ENCODE measurements at regions not wholly inside any gene's neighbourhood (a gene's known extent, or its start where the extent isn't known, plus 50 kb on each side); places are given as distances from the start of the nearest gene placed in this dataset.
"Not testable (repeated sequence)": the region's sequence is repeated elsewhere in the genome, so short reads cannot be mapped to it uniquely, and the experiment has no call there.

DNA sequence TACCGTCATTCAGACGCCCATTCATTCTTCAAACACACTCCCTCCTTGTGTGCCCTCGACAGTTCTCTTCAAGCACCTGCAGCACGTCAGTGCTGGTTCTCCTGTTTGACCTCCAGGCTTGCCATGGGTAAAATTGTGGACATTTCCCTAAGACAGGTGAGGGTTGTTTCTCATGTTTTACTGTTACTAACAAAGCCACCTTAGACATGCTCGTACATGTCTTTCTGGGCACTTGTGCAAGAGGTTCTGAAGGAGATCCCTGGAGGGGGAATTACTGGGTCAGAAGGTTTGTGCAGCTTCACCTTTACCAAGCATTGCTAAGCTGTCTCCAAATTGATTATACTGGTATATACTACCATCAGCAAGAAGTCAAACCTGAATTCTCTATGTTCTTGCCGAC is 189.7 kb upstream of the TMEM45B start:
- no peak for DNase-seq (ENCODE audit: low read depth in 2 of 3, low spot score in 2 of 3)

DNA sequence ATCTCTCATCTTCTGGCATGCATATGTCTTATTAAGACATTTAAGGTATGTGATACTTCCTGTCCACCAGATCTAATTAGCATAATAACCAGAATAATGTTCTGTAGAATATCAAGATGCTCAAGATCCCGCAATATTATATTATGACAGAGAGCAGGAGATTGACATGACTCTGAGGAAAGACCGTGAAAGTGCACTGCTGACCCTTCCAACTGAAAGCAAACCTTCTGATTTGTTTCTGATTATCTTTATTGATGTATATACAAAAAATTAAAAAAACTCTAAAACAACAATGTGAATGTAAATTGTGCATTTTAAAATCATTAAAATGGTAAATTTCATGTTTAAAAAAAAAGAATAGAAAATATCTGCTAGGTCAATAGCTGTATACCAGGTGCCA is 184.4 kb upstream of the TMEM45B start:
- no peak for DNase-seq (ENCODE audit: low read depth in 2 of 3, low spot score in 2 of 3)

DNA sequence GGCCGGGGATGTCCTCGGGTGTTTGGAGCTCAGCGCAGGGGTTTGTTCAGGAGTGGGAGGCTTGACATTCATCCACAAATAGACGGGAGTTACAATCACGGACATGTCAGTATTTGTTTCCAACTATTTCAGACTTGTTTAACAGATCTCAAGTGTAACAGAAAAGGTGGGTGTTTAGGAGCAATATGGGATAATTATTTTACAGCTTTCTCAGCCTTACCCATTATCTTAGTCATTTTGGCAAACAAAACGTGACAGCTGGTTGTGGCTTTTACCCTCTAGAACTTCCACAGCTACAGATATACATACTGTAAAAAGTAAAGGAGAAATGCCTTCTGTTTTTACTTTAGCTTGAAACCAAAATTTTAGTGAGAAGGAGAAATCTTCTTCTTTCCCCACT is 178.7 kb upstream of the TMEM45B start:
- no peak for DNase-seq (ENCODE audit: low read depth in 2 of 3, low spot score in 2 of 3)

DNA sequence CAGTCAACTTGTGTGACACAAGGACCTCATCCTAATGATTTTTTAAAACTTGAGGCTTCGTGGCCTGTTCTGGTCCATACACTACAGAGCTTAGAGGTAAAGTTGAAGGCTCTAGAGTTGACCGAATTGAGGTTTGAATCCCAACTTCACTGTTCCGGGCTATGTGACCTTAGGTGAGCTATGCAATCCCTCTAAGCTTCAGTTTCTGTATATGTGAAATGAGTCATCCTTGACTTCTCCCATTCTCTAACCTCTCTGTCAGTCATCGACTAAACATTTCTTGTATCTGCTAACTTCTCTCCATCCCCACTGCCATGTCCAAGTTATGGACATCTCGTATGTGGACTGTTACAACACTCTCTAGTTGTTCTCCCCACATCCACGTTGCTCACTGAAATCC is 178.2 kb upstream of the TMEM45B start:
- DNase-seq (ENCODE audit: low read depth in 2 of 3, low spot score in 2 of 3), result no peak

DNA sequence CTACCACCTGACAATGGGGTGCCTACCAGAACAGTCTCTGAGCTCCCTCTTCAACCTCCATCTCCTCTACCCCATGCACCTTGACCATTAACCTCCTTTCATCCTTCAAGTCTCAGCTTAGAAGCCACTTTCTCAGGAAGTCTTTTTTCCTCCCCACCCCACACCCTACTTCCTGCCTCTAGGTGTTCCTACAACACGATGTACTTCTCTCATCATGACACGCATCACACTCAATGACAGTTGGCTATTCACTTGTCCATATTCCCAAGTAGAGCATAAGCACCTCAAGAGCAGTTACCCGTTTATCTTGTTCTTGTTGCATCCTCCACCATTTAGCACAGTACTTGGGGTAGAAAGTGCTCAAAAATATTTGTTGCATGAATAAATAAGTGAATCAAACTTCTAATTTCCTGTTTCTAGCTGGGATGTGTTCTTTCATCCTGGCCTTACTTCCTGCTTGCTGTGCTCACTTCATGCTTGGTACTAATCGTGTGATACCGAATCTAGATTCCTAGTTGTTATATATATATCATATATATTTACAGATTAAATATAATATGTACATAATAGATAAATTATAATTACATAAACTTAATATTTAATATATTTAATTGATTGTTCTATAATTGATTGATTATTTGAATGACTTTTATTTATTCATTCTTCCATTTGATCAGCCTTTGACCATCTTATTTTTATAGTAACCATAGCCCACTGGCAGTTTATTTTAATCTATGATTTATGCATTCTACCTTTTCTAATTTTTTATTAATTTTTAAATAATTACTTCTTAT is 177.5 kb upstream of the TMEM45B start:
- DNase-seq (ENCODE audit: low read depth in 2 of 3, low spot score in 2 of 3), result no peak

DNA sequence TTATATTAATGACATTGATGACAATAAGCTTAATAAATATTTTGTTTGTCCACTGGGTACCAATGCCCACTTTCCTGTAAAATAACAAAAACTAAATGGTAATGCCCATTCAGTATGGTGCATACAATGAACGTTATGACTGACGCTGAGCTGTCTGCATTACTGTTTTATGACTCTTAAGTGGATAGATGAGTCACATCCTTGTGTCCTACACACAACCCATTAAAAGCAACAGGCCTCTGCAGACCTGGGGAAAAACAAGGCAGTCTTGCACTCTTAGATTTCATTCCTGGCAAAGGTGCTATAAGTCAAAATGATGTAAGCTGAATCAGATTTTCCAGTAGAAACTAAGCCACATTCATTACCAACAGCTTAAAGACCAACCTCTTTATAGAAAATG is 176.3 kb upstream of the TMEM45B start:
- no peak for DNase-seq (ENCODE audit: low read depth in 2 of 3, low spot score in 2 of 3)

DNA sequence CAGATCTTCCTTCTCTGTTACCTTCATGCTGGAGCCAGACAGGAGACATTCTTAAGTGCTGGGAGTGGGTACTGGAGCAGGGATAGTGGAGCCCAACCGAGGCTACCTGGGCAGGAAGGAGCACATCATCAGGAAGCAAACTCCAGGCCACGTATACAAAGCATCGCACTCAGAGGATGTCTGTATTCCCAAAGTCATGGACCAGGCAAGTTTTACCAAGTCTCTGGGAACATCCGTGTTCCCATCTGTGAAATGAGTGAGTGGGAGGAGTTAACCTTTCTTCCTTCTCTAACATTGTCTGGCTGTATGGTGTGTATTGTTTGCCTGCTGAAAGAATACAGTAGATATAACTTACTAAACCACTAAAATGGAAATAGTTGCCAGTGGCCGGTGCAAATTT is 175.0 kb upstream of the TMEM45B start:
- DNase-seq (ENCODE audit: low read depth in 2 of 3, low spot score in 2 of 3), result no peak

DNA sequence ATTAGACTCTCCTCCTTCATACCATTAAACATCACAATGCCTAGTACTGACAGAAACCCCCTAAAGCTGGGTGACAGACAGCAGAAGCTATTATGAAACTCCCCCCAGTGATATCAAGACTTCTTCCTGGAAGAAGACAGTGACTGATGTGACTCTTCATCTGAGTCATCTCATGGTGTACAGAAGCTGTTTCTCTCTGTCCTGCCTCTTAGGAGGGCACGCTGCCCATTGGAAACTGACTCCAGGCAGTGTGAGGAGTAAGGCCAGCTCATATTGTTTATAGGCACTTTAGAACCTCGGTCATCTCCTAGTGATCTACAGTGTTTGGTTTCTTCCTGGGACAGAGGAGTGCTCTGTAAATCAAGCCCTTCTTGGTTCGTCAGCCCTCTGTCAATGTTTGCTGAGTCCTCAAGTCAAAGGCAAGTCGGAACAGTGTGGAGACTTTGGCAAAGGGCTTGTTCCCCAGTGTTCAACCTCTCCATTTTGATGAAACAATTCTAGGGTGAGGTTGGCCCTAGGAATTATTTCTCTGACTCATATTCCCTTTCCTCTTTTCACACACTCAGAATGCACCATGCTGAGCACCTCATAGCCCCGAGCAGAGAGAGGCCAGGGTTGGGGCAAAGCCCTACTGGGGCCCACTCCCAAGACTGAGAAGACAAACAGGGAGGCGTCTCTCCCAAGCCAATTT is 172.5 kb upstream of the TMEM45B start:
- DNase-seq (ENCODE audit: low read depth in 2 of 3, low spot score in 2 of 3), result no peak

DNA sequence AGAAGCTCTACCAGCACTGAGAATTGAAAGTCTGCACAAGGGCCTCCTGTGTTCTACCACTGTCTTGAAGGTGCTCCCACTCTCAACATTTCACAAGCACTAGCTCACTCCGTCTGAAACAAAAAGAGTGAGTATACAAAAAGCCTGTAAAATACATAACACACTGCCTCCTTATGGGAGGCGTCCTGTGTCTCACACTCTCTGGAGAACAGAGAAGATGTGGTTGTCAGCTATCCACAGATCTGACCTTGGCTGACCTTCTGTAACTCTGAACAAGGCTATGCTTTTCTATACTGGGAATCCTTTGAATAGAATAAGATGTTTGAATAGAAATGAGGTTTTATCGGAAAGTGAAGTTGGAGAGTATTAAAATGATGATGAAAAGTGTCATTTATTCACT is 171.3 kb upstream of the TMEM45B start:
- DNase-seq (ENCODE audit: low read depth in 2 of 3, low spot score in 2 of 3), result no peak

DNA sequence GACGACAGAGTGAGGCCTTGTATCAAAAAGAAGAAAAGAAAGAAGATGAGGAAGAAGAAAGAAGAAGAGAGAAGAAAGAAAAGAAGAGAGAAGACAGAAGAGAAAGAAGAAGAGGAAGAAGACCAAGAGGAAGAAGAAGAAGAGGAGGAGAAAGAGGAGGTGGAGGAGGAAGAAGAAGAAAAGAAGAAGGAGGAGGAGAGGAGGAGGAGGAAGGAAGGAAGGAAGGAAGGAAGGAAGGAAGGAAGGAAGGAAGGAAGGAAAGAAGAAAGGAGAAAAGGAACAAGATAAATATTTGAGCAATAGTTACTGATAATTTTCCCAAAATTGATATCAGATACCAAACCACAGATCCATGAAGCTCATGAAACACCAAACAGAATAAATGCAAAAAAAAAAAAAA is 169.7 kb upstream of the TMEM45B start:
- DNase-seq (ENCODE audit: low read depth in 2 of 3, low spot score in 2 of 3), result no peak

DNA sequence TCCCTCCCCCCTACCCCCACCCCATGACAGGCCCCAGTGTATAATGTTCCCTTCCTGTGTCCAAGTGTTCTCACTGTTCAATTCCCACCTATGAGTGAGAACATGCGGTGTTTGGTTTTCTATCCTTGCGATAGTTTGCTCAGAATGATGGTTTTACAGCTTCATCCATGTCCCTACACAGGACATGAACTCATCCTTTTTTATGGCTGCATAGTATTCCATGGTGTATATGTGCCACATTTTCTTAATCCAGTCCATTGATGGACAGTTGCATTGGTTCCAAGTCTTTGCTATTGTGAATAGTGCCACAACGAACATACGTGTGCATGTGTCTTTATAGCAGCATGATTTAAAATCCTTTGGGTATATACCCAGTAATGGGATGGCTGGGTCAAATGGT is 165.6 kb upstream of the TMEM45B start:
- not testable (repeated sequence) for DNase-seq (ENCODE audit: low read depth in 2 of 3, low spot score in 2 of 3)

DNA sequence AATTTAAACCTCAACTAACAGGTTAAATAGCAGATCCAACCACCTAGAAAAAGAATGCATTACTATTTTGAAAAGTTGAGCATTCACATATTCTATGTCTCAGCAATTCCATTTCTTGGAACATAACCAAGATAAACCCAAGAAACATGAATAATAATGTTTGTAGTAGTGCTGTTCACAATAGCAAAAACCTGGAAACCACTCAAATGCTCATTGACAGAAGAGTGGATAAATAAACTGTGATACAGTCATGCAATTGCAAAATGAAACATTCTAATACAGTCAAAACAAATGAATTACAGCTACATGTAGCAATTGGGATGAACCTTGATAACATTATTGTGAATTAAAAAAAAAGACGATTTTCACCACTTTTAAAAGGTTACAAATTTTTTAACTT is 162.8 kb upstream of the TMEM45B start:
- DNase-seq (ENCODE audit: low read depth in 2 of 3, low spot score in 2 of 3), result no peak

DNA sequence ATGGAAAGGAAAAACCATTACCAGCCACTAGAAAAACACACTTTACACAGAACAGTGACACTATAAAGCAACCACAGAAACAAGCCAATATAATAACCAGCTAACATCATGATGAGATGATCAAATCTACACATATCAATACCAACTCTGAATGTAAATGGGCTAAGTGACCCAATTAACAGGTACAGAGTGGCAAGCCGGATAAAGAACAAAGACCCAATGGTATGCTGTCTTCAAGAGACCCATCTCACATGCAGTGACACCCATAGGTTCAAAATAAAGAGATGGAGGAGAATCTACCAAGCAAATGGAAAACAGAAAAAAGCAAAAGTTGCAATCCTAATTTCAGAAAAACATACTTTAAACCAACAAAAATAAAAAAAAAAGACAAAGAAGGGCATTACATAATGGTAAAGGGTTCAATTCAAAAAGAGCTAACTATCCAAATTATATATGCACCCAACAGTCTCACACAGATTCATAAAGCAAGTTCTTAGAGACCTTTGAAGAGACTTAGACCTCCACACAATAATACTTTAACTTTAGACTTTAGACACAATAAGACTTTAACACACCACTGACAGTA is 160.3 kb upstream of the TMEM45B start:
- DNase-seq (ENCODE audit: low read depth in 2 of 3, low spot score in 2 of 3), result no peak

DNA sequence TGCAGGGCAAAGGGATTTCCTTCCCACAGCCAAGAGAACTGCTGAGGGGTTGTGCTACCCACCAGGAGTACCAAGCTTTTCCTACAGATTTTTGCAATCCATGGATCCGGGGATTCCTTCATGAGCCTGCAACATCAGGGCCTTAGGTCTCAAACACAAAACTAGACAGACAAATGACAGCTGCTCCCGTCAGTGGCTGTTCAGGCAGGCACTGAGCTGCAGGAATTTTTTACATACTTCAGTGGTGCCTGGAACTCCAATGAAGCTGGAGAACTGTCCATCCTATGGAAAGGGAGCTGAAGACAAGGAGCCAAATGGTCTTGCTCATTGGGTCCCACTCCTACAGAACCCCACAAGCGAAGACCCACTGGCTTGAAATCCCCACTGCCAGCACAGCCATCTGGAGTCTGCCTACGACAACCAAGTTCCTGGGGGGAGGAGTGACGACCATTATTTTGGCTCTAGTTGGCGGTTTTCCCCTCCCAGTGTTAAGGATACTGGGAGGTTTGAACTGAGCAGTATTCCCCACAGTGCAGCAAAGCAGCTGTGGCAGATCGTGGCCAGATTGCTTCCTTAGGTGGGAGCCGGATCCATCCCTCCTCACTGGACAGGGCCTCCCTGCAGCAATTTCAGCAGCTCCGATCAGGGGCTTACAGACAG is 157.7 kb upstream of the TMEM45B start:
- DNase-seq (ENCODE audit: low read depth in 2 of 3, low spot score in 2 of 3), result no peak

DNA sequence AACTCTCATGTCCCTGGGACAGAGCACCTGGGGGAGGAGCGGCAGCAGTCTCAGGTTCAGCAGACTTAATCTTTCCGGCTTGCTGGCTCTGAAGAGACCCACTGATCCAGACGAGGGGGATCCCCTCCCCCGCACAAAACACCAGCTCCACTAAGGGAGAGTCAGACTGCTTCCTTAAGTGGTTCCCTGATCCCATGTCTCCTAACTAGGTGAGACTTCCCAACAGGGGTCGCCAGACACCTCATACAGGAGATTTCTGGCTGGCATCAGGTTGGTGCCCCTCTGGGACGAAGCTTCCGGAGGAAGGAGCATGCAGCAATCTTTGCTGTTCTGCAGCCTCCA is 157.2 kb upstream of the TMEM45B start:
- DNase-seq (ENCODE audit: low read depth in 2 of 3, low spot score in 2 of 3), result no peak

DNA sequence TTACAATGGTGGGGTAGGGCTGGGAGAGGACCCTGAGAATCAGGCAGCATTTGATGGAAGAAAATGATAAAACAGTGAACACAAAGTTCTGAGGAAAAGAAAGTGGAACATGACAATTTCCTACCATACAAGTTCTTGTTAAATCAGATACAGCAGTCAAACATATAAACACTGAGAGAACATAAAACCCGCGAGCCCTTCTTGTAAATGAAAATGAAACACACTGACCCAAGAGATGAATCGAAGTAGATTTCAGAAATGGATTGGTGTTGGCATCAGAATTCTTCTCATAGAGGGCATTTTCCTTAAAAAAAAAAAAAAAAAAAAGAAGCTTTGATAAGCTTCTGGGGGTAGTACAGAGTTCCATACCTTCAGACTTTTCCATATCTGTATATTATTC is 134.7 kb upstream of the TMEM45B start:
- no peak for DNase-seq (ENCODE audit: low read depth in 2 of 3, low spot score in 2 of 3)

DNA sequence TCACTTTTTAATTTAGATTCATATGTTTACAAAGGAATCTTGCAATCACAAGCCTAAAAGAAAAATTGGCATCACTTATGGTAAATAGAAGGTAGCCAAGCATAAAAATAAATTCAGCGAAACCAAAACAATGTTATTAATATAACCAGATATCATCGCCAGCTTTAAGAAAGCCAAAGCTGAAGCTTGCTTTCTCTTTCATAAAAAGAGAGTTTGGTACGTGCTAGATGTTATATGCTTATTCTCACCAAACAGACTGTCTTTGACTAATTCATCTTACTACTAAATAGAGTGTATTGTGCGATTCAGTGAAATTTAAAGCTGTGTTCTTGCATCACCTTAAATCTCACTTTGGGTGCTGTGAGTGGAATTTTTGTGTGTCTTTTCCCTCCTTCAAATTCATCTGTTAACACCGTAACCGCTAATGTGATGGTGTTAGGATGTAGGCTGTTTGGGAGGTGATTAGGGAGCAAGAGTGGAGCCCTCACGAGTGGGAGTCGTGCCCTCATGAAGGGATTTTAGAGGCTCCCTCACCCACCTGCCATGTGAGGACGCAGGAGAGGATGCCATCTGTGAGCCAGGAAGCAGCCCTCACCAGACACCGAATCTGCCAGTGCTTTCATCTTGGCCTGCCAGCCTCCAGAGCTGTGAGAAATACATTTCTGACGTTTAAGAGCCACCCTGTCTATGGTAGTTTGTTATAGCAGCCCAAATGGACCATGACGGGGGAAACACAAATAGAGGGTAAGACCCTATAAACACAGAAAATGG is 134.1 kb upstream of the TMEM45B start:
- DNase-seq (ENCODE audit: low read depth in 2 of 3, low spot score in 2 of 3), result no peak

DNA sequence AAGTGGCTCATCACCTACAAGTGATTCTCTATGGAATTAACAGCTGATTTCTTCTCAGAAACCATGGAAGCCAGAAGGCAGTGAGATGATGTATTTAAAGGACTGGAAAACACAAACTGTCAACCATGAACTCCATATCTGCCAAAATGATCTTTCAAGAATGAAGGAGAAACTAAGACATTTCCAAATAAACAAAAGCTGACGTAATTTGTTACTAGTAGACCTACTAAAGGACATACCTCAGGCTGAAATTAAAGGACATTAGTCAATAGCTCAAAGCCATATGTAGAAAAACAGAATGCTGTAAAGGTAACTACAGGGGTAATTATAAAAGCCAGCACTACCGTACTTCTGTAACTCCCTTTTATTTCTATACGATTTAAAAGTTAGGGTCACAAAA is 129.4 kb upstream of the TMEM45B start:
- DNase-seq (ENCODE audit: low read depth in 2 of 3, low spot score in 2 of 3), result no peak

DNA sequence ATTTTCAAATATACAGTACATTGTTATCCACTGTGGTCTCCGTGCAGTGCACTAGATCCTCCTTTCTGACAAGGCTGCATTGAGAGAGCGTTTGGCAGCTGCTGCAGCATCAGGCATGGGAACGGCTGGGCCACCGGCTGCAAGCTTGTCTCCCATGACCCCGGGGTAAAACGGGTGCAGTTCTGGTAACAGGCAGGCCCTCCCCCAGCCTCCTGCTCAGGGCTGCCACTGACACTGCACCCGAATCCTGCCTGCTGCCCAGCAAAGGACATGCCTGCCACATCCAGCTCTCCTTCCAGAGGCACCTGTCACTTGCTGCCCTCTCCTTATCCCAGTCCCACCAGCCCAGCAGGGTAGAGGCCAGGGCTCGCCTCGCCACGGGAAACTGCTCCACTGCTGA is 124.5 kb upstream of the TMEM45B start:
- no peak for DNase-seq (ENCODE audit: low read depth in 2 of 3, low spot score in 2 of 3)

DNA sequence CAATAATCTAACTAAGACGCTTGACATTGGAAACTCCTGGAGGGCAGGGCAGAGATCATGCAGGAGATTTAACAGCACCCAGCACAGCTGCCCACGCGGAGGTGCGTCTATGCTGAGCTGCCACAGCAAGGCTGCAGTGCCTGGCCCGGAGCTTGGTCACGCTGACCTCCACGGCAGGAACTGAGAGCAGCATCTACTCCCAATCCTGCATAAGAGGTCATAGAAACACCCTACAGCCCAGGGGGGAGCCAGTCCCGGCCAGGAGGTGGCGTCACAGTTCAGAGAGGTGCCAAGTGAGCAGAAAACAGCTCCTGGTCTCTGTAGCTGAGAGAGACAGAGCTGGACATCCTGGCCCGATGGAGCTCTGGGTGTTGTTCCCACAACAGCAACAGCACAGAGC is 121.1 kb upstream of the TMEM45B start:
- DNase-seq (ENCODE audit: low read depth in 2 of 3, low spot score in 2 of 3), result no peak

DNA sequence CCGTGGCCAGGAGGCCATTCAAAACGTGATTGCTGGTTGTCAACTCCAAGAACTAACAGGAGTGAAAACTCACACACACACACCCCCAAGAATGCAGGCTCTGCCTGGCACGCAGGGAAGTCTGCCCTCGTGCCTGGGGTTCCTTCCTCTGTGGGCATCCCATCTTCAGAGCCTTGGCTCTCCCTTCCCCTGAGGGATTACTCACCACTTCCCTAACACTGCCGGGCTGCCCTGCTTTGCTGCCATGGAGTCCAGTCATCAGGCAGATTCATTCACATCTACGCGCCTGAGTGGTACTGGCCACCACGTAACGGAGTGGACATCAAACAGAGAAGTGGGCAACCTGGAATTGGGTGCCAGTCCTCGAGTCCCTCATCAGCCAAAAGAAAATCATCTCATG is 120.7 kb upstream of the TMEM45B start:
- no peak for DNase-seq (ENCODE audit: low read depth in 2 of 3, low spot score in 2 of 3)
